LNCaP clone FGC (cell line): ENCODE measurements at regions not wholly inside any gene's neighbourhood (a gene's known extent, or its start where the extent isn't known, plus 50 kb on each side); places are given as distances from the start of the nearest gene placed in this dataset.

ENCODE experiments used
- DNase-seq: peaks from one replicate; pipeline ENCODE4 v3.0.0-alpha.2; 2011; ENCODE audit warnings: low read depth
- H3K4me3 ChIP-seq: 2 replicates; pipeline ENCODE4 v1.5.1; 2011; ENCODE audit warnings: mild to moderate bottlenecking, low read depth, low read length, control low read depth
- TF ChIP-seq, protein P1 (sequence below): IDR thresholded peaks from 2 replicates; pipeline ENCODE4 v1.5.1; 2012; ENCODE audit warnings: mild to moderate bottlenecking; ENCODE audit not compliant: control insufficient read depth, insufficient read depth; ENCODE audit errors: extremely low read depth

DNA sequence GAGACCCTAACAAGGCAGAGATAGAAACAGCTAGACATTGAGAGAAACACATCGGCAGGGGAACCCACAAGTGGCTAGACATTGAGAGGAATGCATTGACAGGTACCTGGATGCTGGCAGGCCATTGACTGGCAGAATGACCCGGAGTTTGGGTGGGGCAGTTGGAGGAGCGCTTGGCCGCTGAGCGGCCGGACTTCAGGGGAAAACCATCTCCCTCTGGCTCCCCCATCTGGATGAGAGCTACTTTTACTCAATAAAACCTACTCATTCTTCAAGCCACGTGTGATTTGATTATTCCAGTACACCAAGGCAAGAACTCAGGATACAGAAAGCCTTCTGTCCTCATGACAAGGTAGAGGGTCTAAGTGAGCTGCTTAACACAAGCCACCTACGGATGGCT, 473.4 kb downstream of the SLITRK5 start:
- DNase-seq: no peak
- TF ChIP-seq, protein P1, sequence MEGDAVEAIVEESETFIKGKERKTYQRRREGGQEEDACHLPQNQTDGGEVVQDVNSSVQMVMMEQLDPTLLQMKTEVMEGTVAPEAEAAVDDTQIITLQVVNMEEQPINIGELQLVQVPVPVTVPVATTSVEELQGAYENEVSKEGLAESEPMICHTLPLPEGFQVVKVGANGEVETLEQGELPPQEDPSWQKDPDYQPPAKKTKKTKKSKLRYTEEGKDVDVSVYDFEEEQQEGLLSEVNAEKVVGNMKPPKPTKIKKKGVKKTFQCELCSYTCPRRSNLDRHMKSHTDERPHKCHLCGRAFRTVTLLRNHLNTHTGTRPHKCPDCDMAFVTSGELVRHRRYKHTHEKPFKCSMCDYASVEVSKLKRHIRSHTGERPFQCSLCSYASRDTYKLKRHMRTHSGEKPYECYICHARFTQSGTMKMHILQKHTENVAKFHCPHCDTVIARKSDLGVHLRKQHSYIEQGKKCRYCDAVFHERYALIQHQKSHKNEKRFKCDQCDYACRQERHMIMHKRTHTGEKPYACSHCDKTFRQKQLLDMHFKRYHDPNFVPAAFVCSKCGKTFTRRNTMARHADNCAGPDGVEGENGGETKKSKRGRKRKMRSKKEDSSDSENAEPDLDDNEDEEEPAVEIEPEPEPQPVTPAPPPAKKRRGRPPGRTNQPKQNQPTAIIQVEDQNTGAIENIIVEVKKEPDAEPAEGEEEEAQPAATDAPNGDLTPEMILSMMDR: no peak
- H3K4me3 ChIP-seq: no peak overlapping the region

GRCh38 chr13:88153353-88153752, 482.2 kb downstream of the SLITRK5 start:
- no peak overlapping the region for H3K4me3 ChIP-seq
- DNase-seq: no peak
- TF ChIP-seq, protein P1: no peak

GRCh38 chr13:88154001-88154400, 482.8 kb downstream of the SLITRK5 start:
- DNase-seq: no peak
- H3K4me3 ChIP-seq: no peak overlapping the region
- TF ChIP-seq, protein P1: no peak

DNA sequence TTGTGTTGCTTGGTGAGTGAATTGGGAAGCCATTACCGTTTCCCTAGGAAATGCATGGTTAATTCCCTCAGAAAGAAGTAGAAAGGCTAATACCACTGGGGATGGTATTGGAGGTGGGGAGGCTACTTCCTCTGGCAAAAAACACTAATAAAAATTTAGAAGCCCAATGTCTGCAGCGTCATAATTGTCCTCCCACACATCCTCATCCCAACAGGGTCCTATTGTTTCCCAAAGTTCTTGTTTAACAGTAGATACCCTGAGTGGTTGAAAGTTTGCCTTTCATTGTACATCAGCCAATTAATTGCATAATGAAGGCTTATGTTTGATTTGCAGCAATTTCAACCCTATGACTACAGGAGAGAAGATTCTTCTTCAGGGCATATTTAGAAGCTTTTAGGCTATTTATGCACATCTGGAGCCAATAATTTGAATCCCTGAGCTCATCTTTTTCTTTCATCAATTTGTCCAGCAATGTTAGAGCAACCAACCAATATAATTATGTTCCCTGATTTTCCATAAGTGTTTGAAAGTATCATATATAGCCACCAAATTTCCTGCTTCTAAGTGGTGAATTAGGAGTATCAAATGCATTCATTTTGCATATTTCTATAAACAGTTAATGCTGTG, 491.0 kb downstream of the SLITRK5 start:
- no peak overlapping the region for H3K4me3 ChIP-seq
- TF ChIP-seq, protein P1: no peak
- DNase-seq: no peak

DNA sequence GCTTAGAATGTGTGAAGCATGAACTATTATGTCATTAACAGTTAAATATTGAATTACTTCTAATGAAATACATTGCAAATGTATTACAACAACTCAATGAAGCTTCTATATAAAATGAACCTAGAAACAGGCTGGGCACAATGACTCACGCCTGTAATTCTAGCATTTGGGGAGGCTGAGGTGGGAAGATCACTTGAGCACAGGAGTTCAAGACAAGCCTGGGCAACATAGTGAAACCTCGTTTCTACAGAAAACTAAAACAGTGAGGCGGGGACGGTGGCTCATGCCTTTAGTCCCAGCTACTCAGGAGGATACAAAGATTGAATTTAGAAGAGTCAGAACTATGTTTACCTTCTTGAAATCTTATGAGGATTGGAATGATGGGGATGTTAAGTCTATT, 505.1 kb downstream of the SLITRK5 start:
- H3K4me3 ChIP-seq: no peak overlapping the region
- TF ChIP-seq, protein P1: no peak
- DNase-seq: no peak

DNA sequence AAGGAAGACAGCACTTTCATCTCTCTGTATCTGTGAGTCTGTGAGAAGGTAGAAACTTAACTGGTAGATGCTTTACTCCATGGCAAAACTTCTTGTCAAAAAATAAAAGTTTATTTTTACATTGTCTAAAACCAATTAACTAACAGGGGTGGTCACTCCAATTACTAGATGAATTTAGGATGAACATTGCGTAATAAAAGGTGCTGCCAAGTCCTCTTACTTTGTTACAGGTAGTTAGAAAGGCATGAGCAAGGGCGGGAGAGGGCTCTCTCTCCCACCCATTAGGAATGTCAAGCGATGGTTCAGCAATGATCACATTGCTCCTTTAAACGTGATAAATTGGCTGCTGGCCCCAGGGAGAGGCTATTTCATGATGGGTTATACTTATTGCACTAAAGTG, 512.3 kb downstream of the SLITRK5 start:
- H3K4me3 ChIP-seq: no peak overlapping the region
- DNase-seq: no peak
- TF ChIP-seq, protein P1: no peak

DNA sequence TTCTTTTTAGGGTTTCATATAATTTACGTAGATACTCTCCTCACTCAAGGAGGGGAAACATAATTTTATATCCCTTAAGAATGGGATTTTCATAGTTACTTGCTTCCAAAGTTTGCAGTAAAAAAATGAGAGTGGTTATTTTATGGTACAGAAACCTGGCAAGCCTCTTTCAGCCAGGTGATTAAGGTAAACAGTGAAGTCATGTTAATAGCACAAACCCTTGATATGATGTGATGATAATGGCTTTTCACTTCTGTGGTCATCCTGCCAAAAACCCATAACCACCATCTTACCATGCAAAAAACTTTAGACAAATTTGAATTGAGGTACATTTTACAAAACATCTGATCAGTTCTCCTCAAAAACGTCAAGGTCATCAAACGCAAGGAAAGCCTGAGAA, 517.8 kb downstream of the SLITRK5 start:
- H3K4me3 ChIP-seq: no peak overlapping the region
- peak; percentile 64 for DNase-seq
- TF ChIP-seq, protein P1: no peak
